Keratinocyte (primary cell): ENCODE measurements at regions not wholly inside any gene's neighbourhood (a gene's known extent, or its start where the extent isn't known, plus 50 kb on each side); places are given as distances from the start of the nearest gene placed in this dataset.

ENCODE experiments used
- CTCF ChIP-seq, 3 experiments: IDR thresholded peaks in 1 of 3; conservative IDR thresholded peaks in 1 of 3; optimal IDR thresholded peaks in 1 of 3; 2 replicates in 2 of 3; 3 replicates in 1 of 3; pipeline versions ENCODE3 to v1.5.1; 2011; ENCODE audit warnings: low read length in 3 of 3, mild to moderate bottlenecking in 3 of 3, moderate library complexity in 2 of 3, control low read depth in 1 of 3, inconsistent platforms in 1 of 3; ENCODE audit not compliant: insufficient read depth in 2 of 3; ENCODE audit errors: extremely low read depth in 1 of 3
- EZH2 ChIP-seq: IDR thresholded peaks from one replicate; pipeline ENCODE4 v1.6.1; 2012; ENCODE audit warnings: inconsistent platforms, mild to moderate bottlenecking, low read length, moderate library complexity

DNA sequence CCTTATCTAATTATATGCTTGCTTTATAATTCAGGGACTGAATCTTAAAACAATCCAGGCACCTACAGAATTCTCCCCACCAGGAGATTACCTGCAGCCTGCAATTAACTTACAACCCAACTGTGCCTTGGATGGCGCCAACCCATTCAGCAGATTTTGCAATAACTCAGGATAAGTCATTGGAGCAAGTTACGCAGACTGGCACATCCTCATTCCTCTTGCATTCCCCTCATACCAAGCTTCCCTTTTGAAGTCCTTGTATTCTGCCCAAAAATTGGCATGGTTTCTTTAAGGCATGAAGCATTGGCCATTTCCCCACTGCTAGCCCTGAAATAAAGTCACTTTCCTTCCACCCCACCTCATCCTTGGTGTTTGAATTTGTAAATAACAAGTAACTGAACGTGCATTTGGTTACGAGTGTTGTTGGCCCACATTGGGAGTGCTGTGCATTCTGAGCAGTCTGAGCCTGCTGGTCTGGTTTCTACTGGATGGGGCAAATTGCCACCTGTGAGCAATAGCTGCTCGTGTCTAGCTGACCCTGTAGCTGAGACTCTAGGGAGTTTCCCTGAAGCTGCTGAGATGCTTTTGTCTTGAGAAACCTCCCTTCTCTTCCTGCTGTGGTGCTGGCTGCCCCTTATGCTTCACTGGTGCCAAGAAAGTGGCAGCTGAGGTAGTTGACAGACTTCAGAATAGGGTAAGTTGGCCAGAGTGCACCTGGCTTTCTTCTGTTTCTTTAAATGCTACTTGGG is 99.2 kb upstream of the SCAF11 start:
- TF ChIP-seq CTCF (optimal IDR thresholded peaks at IDR 0.05 in 1 of 3, IDR thresholded peaks at IDR 0.05 in 1 of 3, conservative IDR thresholded peaks at IDR 0.05 in 1 of 3; ENCODE audit: extremely low read depth in 1 of 3, insufficient read depth in 2 of 3, low read length in 3 of 3): no peak
- TF ChIP-seq EZH2: no peak
